ENCODE measurements at regions not wholly inside any gene's neighbourhood (a gene's known extent, or its start where the extent isn't known, plus 50 kb on each side); places are given as distances from the start of the nearest gene placed in this dataset.

DNA sequence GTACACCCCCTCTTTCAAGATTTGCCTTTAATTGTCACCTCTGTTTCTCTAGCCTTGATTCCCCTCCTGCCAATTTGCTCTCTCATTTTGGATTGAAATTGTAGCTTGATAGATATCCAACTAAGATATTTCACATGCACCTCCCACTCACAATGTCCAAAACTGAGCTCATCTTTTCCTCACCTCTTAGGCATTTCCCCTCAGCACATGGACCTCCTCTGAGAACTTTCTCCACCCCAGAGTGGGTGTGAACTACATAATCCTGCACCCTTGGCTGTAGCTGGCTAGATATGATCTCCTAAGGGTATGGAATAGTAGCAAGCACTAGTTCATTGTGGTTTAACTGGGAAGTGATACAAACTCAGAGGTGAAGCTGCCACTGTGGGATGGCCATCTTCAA lies 91.5 kb upstream of the SESN3 start:
- no peak for DNase-seq (ENCODE audit: low spot score)

DNA sequence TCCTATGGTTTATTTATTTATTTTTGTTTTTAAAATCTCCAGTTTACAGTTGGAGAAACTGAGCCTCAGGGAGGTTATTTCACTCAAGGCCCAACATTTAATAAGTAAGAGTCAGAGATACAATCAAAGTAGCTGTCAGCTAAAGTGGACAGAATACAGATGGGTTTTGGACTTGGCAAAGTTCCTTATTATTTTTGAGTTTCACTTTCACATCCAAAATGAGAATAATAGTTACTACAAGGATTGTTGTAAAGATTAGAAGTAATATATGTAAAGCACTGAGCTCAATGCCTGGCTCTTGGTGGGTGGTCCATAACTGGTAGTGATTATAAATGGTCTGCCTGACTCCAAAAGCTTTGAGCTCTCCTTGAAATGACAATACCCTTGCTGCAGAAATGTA lies 87.5 kb upstream of the SESN3 start:
- no peak for DNase-seq (ENCODE audit: low spot score)

DNA sequence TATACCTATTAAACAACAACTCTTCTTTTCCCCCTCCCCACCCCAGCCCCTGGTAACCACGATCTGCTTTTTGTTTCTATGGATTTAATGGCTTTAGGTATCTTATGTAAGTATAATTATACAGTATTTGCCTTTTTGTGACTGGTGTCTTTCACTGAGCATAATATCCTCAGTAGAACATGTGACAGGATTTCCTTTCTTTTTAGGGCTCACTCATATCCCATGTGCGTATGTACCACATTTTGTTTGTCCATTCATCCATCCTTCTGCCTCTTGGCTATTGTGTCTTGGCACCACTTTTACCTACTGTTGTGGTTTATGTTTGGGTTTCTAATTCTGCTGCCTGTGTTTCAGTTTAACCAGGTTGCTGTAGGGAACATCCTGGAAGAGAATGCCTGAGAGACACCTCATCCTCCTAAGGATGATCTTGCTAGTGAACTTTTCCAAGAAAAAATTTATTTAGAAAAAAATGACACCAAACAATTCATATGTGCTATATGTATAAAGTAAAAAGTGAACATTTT lies 77.6 kb upstream of the SESN3 start:
- DNase-seq (ENCODE audit: low spot score): no peak

DNA sequence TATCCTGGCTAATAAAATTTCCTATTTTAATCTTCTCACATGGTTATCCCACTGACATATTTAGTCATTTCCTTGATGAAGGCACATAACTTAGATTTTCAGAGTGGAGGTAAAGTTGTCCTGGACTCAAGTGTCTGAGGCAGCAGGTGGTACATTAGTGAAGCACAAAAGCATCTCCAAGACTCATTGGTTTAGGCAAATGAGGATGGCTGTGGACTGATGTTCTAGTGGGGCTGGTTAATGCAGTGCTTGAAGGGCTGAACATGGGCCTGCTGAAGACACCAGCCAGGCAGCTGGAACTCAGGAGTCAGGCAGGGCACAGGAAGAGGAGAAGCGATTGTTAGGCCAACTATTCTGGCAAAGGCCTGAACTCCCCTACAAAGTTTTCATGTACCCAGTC lies 76.3 kb upstream of the SESN3 start:
- no peak for DNase-seq (ENCODE audit: low spot score)

DNA sequence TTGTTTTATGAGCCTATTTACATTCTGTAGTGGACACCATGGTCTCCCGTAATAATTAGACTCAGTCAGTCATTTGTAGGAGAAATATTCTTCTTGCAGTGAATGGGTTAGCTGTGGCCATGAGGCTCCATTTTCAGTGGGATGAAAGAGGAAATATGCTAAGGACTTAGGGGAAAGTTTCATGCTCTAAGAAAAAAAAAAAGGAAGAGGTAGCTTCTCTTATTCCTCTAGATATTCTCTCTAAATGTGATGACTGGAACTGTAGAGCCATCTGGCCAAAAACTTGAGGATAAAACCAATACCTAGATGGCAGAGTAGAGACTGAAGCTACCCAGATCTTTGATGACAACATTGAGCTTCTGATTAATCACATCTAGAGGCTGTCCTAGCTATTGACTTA lies 75.8 kb upstream of the SESN3 start:
- no peak for DNase-seq (ENCODE audit: low spot score)

DNA sequence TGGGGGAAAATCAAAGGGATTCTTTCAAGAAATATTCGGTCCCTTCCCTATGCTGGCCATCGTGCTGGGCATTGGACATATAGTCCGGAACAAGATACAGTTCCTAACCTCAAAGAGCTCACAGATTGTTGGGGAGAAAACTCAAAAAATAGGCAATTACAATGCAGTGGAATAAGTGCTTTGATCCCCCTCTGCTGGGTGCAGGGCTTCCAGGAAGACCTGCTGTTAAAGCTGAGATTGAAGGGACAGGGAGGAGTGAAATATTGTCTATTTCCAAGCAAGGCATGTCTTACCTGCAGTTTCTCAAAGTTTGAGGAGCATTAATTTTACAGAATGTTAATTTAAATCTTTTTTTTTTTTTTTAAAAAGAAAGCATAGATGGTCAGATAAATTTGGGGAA lies 75.1 kb upstream of the SESN3 start:
- no peak for DNase-seq (ENCODE audit: low spot score)

DNA sequence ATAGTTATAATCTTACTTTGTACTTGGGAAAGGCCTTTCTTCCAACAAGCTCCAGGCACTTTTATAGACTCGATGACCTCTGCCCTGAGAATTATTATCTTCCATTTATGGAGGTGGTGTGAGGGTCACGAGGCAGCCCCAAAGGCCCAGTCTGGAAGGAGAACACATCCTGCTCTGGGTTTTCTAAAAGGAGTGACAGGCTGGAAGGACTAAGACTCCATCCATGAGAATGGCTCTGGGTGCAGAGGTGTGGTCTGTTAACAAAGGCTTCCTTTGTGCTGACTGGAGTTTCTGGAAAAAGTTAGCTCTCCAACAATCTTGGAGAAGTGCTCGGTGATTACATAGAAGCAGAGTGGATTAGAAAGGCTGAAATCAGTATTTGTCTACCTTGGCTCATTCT lies 74.7 kb upstream of the SESN3 start:
- DNase-seq (ENCODE audit: low spot score): no peak

DNA sequence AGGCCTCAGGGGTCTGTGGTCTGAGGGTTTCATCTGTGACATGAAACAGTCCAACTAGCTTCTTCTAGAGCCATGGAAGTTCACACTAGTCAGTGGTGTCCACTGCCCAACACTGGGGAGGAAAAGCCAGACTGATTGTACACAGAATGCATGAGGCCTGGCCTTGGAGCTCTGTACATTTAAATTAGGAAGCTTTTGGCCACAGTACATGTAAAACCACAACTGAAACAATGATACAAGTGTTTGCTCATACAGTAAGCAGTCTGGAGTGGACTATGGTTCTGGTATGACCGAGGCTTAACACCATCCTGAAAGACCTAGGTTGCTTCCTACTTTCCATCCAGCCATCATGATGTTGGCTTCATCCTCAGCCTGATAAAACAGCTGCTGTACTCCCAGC lies 73.8 kb upstream of the SESN3 start:
- no peak for DNase-seq (ENCODE audit: low spot score)

DNA sequence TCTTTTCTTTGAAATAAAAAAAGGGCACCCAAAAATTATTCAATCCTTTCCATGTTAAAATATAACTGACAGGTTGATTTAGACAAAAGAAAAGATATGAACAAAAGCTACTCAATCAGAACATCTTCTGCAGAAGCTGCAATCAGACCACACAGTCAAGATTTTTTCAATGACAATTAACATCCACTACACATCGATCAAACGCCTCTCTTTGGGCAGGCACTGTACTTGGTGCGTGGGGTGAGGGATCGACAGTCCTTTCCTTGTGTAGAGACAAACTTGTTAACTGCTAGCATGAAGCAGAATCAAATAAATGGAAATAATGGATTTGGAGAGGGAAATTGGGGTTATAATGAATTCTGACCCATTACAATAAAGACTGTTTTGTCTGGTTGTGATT lies 71.2 kb upstream of the SESN3 start:
- no peak for DNase-seq (ENCODE audit: low spot score)

DNA sequence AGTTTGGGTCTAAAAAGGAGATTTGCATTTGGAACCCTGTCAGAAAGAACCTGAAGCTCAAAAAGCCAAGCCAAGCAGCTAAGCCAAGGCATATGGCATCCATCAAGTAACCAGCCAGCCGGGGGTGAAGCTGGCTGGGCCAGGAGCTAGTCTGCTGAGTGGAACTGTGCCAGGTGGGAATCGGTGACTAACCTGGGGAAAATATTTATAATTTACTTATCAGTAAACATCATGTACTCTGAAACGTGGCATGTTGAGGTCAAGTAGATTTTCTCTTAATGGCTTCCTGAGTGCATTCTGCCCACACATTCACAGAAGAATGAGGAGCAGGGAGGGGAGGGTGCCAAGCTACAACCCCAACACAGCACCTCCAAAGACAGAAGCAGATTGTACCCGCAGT lies 70.5 kb upstream of the SESN3 start:
- DNase-seq (ENCODE audit: low spot score): no peak

DNA sequence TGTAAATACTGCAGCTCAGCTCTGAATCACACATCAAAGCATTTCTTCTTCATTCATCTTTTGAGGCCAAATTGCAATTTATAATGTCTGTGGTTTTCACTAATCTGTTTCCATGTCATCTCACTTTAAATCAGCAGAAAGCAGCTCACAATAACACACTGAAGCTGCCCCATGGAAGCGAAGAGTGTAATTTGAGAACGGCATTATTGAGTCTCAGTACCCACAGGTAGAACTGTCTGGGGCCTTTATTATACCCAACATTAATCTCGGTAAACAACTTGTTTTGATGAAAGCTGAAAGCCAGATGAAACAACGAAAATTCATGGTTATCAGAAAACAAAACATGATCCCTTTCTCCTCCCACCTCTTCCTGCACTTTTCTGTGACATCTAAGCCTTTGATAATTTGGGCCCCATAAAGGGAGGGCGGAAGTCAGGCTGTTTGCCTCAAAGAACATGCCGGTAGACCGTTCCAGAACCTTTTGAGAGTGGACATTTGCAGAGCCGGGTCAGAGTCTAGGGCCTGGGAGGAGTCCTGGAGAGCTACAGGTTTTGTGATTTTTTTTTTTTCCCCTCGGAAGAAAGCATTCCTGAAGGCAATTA lies 68.2 kb upstream of the SESN3 start:
- DNase-seq (ENCODE audit: low spot score): peak; percentile 86

DNA sequence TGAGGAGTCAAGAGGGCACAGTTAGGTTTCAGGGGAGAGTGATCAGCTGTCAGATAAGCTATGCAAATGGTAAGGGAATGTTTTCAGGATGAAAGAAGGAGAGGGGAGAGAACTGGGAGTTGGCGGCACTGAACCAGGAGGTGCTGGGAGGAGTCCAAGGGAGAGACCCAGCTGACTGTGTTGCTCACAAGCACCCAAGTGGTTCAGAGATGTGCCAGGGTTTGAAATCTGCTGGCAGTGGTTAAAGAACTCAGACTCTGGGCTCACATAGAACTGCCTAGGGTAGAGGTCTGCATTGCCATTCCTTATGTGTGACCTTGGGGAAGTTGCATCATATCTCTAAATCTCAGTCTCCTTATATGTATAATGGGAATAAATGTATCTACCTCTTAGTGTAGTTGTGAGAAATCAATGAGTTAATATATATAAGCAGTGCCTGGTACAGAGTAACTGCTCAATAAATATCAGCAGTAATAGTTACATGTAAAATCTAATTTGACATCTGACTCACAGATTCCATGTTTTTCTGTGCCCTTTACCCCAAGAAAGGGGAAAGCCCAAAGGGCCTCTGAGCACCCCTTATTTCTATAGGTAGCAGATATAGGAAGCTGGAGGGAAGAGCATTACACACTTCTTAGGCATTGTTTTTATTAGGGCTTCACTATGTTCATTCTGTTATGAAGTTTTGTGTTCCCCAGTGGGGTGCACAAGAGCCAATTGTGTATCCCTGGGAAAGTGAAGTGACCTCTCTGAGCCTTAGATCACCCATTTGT lies 66.9 kb upstream of the SESN3 start:
- DNase-seq (ENCODE audit: low spot score): no peak

DNA sequence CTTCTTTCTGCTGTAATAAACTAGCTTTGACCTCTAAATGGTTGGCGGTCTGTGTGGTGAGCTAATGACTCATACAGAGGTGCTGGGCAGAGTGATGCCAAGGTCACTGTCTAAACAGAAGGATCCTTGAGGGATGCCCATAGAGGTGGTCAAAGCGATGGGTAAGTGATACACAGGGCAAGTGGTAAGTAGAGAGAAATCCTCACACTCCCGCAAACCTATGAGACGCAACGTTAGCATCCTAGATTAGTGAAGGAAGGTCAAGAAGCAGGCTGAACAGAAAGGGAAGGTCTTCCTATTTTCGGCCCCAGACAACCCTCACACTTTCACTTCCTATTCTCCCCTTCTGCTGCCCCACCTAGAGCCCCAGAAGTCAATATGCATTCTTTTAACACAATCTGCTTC lies 65.6 kb upstream of the SESN3 start:
- no peak for DNase-seq (ENCODE audit: low spot score)

DNA sequence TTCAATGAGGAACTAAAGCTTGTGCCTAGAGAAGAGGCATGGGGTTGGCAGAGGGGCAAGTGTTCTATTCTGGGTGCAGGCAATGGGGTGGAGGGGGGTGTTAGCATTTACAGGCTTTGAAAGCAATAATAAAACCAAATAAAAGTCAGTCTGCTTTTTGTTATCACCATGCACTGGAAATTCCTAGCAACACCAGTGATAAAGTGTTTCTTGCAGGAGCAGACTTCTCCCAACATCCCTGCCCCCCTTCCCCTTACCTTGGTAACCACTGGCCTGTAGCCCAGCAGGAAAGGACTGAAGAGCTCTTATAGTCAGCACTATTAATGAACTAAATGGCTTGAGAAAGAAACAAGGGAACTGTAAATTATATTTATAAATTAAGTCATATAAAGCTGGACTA lies 65.2 kb upstream of the SESN3 start:
- DNase-seq (ENCODE audit: low spot score): peak; percentile 75

DNA sequence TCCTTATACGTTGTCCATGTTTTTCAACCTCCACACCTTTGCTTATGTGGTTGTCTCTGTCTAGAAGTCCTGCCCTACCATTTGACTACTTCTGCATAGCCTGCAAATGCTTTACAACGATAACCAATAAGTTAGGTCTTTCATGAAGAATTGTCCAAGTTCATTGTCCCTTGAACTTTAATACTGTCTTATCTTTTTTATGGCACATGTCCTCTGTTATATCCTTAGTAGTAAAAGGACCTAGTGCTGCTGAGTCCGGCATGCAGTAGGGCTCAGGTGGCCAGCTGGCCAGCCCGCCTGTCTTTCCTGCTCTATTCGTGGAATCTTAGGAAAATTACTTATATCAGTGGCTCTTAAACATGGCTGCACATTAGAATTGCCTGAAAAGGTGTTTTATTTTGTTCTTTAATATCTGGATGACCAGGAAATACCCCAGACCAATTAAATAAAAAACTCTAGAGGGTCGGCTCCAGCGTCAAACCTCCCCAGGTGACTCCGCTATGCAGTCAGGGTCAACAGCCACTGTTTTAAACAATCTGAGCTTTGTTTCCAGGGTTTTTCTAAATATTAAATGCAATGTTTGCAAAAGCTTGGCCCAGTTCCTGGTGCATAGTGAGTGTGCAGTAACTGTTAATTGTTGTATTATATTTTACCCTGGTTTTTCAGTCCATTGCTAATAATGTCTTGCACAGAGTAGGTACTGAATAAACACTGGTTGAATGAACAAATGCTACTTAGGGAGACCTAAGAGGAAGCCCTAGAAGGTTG lies 64.6 kb upstream of the SESN3 start:
- DNase-seq (ENCODE audit: low spot score): no peak

DNA sequence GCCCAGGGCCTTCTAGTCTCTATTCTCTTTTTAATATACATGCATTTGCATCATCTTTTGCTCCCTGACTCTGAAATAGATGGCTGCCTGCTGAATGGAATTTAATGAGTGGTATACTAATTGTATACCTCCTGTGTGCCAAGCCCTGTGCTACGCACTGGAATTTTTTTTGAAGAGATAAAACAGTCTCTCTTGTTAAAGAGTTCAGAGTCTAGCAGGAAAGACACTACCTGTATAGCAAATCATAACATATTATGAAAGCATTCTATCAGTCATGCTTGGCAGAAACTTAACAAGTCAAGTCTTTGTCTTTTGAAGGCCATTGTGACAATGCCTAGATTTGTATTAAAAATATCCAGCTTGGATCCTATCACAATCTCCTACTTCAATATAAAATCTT lies 63.7 kb upstream of the SESN3 start:
- no peak for DNase-seq (ENCODE audit: low spot score)

DNA sequence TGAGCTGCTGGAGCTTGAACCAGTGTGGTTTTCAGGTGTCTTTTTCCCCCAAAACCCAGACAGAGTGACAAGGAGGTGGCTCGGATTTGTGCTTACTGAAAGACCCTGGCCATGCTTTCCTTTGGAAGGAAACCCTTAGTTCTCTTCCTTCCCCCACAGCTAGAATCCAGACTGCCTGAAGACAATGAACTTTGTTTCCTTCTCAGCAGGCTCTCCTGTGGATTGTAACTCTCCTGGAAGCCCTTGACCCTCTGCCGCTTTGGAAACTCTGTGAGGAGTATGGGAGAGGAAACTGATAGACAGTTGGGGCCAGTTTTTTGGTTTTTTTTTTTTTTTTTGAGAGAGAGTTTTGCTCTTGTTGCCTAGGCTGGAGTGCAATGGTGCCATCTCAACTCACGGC lies 62.1 kb upstream of the SESN3 start:
- no peak for DNase-seq (ENCODE audit: low spot score)

DNA sequence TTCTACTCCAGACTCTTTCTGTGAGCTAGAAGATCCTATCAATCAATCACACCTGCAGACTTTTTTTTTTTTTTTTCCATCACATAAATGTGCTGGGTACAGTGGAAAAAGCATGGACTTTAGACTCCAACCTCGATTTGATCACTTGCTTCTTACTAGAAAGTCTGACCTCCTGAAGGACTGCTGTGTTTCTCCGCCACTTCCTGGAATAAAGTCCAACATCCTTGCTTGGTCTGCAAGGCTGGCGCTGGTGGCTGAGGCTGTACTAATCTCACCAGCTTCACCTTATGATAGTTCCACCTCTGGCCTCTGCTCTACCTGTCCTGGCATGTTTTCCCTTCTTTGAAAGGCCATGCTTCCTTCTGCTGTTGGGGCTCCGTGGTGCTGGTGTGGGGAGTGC lies 60.9 kb upstream of the SESN3 start:
- no peak for DNase-seq (ENCODE audit: low spot score)

DNA sequence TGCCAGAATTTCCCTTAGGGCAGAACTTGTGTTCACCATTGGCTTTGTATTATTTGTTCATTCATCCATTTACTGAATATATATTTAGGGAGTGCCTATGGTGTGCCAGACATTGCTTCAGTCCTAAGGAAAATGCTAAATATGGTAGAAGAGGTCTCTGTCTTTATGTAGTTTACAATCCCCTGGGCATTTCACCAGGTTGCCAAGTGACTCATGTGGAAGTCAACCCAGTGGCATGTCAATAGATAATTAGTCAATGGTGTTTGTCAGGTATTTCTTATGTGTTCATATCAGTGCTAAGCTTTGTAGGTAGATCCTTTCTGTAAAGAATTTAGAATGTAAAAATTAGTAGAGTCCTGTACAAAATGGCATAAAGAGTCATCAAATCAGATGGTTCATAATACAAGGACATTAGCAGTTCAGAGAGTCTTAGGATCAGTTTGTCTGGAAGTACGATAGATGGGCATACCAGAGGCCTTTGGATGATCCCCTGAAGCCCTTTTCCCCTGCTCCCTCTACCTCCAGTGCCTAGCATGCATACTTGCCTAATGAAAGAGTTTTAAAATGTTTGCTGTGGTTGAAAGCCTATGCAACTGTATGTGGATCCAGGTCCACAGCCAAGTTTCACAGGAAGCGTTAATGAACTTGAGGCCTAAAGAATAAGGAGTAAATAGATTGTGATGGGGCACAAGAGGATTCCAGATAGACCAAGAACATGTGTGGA lies 58.5 kb upstream of the SESN3 start:
- no peak for DNase-seq (ENCODE audit: low spot score)

DNA sequence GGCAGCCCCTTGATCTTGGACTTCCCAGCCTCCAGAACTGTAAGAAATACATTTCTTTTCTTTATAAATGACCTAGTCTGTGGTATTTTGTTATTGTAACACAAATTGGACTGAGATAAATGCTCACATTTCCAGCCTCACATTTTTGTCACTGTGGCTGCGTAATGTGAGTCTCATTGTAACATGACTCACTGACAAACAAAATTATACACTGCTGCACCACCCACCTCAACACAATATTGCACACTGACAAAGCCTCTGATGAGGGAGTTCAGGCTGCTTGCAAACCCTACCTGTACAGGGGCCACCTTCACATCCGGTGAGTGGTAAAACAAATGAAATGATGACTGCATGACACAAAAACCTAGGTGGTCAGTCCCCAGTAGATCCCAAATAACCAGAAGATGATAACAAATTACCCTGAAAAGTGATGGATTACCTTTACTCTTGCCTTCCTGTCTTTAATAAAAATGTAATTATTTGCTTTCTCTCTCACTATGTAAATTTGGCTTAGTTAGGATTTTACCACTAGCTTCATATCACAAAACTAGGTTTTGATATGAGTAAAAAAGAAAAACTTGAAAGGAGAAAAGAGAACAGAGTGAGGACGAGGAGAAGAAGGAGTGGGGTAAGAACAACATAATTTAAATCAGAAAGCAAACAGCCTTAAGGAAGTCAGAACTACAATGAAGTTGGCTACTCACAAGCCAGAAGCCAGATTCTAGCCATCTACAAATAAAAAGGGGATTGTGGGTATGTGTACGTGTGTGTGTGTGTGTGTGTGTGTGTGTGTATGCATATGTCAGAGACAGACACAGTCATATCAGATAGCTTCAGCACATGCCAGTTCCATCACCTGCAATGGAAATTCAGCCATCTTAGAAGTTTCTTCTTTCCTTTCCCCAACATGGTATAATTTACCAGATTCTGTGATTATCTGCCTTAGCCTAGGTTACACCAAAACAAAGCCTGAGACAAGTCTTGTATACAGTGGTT lies 53.4 kb upstream of the SESN3 start:
- no peak for DNase-seq (ENCODE audit: low spot score)

DNA sequence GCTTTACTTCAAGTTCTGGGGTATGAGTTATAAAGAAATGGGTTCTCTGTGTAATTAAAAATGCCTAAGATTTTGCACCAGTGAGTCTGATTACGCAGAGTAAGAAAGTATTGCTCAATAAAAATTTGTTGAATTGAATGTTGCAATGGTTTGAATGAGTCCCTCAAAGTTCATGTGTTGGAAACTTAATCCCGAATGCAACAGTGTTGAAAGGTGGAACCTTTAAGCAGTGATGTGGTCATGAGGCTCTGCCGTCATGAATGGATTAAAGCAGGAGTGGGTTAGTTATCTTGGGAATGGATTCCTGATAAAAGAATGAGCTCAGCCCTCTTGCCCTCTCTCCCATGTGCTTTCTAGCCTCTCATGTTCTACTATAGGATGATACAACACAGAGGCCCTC lies 52.6 kb upstream of the SESN3 start:
- peak; percentile 45 for DNase-seq (ENCODE audit: low spot score)

All from umbilical cord (tissue), 1 donor.